ENCODE measurements at regions not wholly inside any gene's neighbourhood (a gene's known extent, or its start where the extent isn't known, plus 50 kb on each side); places are given as distances from the start of the nearest gene placed in this dataset.
"Not testable (repeated sequence)": the region's sequence is repeated elsewhere in the genome, so short reads cannot be mapped to it uniquely, and the experiment has no call there.

DNA sequence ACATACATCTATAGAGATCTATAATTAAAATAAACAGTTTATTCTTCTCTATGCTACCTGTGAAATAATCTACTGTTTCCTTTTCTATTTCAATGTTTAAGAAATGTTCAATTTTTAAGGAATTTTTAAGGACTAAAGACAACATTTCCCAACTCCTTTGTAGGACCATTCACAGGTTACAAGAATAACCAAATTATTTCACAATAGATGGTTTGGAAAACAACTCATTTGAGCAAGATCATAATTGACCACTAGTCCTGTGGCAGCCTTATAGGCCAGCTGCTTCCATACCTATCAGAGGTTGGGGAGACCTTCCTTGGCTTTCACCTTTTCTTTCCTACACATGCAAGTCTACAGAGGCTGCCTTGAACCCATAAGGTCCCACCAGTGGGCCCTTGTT lies 193.7 kb downstream of the TTC39B start:
- DNase-seq = no peak

DNA sequence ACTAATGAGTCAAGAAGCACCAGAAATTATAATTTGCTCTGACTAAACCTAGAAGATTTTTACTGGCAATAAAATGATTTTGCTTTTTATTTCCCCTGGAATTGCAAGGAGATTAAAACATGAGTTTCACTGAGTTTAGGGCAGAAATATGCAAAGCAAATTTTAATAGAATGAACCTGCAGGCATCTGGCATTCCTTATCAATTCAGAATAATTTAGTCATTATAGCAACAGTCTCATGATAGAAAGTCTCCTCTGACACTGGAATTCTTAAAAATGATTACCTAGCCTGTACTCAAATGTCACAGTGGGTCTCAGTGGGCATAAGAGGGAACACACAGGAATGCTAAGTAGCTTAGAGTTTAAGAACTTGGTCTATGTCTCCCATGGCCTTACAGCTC lies 195.9 kb downstream of the TTC39B start:
- no peak for DNase-seq

DNA sequence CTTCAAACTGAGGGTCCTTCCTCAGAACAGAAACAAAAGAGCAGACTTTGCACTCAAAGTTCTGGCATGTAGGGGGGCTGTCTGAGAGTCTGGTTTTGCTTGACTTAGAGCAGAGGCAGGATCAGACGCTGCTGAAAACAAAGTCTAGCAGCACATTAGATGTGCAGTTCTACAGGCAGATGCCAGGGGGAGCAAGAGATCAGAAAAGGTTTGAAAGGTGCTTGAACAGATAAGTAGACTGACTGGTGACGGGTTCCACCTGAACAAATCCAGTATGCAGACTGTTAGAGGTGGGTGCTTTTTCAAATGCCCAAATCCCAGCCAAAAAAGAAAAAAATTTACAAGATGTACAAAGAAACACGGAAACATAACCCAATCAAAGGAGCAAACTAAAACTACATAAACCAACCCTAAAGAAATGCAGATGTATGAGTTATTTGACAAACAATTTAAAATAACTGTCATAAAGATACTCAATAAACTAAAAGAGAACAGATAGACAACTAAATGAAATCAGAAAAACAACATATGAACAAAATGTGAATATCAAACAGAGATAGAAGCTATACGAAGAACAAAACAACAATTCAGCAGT lies 194.7 kb upstream of the FREM1 start:
- no peak for DNase-seq

DNA sequence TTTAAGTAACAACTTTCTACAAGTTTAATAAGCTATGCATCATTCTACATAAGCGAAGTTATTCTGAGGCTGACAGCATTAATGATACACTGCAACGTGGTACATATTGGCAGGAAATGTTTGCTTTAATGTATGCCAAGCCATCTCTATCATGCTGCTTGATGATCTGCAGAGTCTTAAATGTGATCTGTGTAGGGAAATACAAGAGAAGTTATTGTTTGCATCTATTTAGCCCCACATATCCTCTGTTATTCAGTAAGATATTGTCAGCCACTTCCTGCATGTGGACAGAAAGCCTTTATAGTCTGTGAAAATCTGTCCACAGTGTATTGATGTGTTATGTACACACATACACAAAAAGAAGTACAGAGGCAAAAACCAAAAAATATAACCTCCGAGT lies 193.1 kb upstream of the FREM1 start:
- no peak for DNase-seq

DNA sequence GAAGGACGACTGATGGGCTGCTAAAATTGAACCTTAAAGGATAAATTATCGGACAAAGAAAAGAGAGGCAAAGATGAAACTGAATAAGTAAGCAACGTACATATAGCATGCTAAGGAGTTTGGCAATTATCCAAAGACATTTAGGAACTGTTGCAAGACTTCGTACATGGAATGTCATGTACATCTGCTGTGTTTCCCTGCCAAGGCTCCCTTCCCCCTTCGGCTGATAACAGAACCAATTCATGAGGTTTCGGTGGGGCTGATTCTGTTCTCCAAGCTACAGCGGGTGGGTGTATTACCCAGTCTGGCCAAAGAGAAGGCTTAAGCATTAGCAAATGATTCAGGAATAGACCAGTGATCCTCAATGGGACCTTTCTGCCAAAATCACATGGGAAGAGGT lies 190.9 kb upstream of the FREM1 start:
- DNase-seq = no peak

DNA sequence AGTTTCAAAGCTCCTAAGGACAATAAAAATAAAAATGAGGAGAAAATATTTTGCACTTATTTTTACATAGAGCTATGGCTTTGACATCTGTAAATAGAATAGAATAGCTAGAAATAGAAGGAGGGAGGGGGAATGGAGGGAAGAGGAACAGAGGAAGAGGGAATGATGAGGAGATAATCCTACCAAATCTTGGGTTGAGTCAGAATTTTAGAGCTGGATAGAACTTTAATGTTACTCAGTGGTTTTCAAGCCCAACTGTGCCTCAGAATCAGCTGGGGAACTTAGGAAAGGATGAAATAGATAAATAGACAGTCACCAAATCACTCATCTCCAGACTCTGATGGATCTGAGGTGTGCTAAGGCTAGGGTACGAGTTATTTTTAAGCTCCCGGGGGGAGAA lies 190.3 kb upstream of the FREM1 start:
- no peak for DNase-seq

DNA sequence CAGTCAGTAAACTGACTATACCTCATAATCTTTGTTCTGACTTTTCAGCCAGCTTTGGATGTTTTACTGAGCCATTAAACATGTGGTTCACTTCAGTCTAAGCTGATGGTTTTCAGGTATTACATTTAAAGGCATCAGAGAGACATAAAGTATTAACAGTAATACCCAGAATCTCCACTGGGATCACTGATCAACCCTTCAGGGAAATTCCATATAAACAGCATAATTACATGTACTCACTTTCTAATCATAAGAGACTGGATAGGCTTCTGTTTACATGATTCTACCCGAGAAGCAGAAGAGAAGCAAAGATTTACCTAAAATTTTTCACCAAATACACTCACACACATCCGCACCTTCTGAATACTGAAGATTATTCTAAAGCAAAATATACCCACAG lies 186.7 kb upstream of the FREM1 start:
- DNase-seq = no peak

DNA sequence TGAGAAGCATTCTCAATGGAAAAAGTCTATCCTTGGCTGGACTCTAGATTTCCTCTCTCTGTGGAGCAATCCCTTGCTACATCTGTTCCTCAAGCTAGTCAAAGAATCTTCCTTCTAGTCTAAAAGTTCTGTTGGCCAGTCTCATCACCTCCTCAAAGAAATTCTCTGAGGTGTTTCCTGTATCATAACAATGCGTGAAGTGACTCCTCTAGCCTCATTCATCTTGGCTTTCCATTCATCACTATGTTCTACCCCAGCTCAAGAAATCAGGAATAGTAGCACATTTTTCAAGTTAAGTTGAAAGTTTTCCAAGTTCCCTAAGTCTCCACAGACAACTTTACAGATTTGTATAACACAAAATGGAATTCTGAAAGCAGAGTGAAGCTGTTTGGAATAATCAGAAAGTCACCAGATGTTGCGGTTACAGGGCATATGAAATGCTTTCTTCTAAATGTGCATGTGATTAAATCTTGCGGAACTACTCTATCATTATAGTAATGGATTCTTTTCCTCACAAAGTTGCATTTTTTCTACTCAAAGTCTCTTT lies 176.6 kb upstream of the FREM1 start:
- no peak for DNase-seq

DNA sequence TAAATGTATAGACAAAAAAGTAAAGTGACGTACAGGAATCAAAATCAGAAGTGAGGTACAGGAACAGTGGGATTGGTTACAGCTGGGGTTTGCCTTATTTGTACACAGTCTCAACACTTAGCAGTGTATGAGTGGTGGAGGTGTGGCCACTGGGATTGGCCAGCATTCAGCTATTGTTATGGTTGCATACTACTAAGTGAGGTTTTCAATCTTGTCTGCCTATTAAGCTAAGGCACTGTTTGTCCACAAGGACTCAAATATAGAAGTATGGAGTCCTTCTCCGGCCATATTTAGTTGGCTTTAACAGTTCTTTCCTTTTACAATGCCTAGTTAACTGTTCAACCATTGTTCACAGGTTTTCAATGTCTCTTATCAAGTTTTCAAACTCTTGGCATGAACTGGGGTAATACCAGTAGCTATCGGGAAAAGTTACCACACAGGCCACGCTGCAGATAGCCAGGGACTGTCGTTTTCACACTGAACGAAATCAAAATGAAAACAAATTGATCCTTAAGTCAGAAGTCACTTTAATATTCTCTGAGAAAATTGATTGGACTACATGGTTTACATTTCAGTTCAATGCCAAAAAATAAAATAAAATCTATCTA lies 176.0 kb upstream of the FREM1 start:
- DNase-seq = no peak

DNA sequence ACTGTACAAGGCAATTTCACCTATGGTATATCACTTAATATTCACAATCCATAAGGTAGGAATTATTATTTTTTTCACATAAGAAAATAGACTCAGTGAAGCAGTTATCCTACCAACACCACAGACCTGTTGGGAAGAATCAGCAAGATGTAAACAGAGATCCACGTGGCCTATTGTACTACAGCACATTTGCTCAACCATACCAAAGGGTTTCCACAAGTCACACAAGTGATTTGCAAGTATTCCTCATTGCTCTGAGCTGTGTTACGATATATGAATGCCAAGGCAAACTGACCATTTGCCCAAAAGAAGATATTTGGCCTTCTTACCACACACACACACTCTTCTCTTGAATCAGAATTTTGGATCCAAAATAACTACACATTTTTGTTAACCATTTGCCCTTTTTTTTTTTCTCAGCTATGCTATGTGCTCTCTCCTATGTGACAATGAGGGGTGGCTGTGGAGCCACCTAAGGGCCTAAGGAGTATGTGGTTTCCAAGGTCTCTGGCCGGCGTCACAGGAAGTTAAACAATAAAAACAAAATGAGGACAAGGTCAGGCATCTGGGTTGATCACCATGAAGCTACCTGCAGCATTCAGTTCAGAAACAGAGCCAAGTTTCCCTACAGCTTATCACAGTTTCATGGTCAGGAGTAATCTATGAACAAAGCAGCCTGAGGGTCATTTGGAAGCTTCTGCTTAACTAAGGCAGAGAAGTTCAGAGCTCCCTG lies 171.0 kb upstream of the FREM1 start:
- DNase-seq = no peak

DNA sequence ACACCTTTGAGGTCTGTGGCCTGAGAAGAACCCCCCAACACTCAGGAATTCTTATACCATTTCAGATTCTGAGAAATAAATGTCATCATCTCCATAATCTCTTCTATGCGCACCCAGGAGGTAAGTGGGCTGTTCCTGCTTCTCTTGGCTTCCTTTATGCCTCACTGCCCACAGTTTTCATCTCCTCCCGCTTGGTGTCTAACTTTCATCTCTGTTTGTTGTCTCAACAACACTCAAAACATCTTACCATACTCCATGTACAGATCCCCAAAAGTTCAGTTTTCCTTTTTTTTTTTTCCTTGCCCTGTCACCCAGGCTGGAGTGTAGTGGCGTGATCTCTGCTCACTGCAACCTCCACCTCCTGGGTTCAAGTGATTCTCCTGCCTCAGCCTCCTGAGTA lies 170.2 kb upstream of the FREM1 start:
- no peak for DNase-seq

DNA sequence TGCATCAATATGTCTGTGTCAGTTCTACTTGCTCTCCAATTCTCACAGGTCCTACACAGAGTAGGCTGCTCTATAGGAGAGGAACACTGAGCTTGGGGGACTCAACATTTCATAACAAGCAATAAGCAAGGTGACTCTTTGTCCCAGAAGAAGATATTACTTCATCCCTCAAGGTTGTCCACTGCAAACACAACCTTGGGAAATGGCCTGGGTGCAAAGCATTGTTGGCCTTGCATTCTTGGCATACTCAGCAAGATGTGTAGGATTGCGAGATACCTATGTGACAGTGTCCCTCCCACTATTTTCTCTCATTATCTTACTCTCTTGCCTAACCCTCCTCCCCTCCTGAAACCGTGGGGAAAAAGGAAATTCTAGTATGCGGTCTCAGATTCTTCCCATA lies 169.8 kb upstream of the FREM1 start:
- no peak for DNase-seq

DNA sequence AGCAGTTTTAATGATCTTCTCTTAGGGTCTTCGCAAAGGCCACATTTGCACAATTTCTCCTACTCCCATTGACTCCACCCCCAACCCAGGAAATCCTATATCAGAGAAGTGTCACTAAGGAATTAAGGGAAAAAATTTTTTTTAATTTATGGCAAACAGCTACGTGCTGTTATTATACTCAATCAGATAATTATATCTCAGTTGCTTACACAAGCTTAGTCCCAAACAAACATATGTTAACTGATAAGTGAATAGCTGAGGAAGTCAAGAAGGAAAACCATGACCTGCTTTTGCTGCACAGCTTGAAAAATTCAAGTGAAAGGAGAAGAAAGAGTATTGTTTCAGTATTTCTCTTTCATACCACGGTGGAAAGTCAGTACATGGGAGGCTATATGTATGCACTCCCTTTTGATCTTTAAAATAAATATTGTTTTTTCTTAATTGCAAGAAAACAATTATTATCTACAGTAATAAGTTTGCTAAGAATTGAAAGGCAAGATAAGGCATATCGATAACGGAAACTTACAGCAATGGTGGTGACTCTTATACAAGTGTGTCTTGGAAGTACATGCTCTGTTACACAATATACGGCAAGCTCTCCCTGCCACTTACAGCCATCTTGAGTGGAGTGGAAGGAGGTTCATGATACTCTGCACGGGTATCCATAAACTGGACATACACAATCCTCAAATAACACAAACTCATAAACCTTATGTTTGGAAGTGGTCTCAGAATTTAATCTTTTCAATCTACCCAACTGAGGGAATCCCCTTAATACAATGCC lies 167.9 kb upstream of the FREM1 start:
- no peak for DNase-seq

DNA sequence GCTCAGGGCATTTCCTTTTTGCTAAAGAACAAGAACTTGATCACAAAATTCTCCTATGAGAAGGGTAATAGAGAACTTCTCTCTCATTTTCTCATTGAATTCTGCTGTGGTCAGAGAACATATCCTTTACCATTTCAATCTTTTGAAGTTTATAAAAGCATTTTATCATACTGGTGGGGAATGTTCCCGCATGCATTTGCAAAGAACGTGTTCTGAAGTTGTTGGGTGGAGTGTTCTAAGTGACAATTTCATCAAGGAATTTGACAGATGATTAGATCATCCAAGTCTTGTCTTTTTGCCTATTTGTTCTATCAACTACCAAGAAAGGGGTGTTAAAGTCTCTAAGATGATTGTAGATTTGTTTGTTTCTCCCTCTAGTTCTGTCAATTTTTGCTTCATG lies 163.4 kb upstream of the FREM1 start:
- no peak for DNase-seq

DNA sequence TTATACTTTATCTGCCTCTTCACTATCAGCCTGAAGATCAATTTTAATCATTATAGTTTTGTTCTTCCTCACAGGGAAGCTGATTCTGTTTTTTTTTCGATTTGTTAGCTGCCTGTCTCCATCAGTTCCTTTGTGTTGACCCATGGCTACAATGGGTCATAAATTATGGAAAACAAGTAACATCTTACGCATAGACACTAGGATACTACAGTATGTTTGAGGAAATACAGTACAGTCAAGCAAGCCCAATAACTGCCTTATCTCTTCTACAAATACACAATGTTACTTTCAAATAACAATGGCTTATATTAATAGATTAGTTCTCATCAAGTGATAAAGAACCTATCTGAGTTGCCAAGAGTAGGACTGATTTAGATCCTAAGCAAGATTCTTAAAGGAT lies 160.5 kb upstream of the FREM1 start:
- DNase-seq = no peak

DNA sequence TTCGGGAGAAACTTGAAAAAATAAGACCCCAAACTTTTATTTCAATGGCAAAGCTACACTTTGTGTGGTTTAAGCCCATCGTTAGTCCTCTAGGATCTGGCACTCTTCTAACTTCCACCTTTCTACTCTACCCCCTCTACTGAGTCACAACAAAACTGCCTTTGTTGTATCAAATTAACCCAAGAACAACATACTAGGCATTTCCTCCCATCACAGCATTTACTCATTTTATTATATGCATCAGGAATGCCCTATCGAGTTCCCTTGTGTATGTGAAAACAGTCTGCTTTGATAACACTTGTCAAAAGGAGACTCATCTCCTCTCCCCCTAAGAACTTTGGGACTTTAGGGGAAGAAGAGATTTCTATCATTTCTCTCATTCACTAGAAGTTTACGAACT lies 158.9 kb upstream of the FREM1 start:
- DNase-seq = no peak

DNA sequence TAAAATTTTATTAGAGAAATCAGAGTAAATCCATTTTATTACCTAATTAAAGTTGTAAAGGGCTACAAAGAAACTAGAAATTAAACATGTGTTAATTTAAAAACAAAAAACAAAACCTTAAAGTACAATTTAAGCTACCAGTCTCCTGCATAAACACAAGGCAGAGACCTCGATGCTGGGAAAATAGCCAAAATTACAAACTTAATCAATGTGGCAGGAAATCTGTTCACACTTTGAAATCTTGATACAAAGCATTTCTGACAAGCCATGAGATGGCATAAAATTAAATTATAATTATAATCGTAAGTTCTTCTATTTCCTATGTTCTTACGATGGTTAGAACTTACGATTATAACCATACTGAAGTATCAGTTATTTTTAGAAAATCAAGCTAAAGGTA lies 158.0 kb upstream of the FREM1 start:
- no peak for DNase-seq

DNA sequence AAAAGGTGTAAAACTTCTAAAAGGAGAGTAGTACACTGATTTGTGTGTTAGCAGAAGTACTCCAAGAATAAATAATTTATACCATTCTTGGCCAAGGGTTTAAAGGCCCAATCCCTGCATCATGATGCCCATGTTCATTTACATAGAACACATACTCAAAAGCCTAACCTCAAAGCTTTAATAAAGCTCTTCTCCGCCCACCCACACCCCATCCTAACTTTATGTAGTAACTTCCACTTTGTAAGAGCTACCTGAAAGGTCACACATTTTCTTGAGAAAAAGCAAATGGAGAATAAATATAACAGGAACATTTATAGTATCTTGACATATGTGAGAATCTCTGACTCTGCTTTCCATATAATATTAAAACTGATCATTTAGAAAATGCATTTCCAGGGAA lies 148.8 kb upstream of the FREM1 start:
- no peak for DNase-seq

DNA sequence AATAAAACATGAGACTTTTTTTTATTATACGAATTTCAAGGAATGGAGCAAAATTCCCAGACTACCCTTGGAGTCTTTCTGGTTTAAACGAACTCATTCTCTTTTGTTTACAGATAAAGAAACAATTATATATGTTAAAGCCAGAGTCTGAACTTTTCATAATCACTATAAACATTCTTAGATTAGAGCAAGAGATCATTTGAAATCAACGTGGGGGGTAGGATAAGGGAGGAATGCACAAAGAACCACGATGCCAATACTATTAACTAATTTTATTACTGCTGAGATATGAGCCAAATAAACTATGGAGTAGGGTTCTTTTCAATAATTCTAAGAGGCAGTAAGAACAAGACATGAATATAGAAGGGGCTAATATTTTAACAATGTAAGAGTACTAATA lies 148.0 kb upstream of the FREM1 start:
- no peak for DNase-seq

DNA sequence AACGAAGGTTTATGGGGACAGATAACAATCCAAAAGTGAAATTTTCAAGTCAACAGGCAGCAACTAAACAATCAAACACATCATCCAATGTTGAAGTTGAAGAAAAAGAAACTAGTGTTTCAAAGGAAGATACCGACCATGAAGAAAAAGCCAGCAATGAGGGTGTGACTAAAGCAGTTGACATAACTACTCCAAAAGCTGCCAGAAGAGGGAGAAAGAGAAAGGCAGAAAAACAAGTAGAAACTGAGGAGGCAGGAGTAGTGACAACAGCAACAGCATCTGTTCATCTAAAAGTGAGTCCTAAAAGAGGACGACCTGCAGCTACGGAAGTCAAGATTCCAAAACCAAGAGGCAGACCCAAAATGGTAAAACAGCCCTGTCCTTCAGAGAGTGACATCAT lies 145.1 kb upstream of the FREM1 start:
- not testable (repeated sequence) for DNase-seq

DNA sequence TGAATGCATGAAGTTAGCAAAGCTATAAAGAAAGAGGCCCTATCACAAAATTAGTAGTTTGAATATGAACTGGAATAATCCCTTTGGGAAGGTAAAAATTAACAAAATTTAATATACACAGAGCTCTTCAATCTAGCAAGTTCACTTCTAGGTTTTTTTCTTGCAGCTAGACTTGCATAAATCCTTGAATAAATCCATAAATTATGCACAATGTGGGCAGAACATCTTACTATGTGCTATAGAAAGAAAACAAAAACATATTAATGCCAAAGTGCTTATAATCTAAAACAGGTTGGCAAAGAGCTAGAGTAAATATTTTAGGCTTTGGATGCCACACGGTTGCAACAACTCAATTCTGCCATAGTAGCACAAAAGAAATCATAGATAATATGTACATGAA lies 138.5 kb upstream of the FREM1 start:
- DNase-seq = no peak

DNA sequence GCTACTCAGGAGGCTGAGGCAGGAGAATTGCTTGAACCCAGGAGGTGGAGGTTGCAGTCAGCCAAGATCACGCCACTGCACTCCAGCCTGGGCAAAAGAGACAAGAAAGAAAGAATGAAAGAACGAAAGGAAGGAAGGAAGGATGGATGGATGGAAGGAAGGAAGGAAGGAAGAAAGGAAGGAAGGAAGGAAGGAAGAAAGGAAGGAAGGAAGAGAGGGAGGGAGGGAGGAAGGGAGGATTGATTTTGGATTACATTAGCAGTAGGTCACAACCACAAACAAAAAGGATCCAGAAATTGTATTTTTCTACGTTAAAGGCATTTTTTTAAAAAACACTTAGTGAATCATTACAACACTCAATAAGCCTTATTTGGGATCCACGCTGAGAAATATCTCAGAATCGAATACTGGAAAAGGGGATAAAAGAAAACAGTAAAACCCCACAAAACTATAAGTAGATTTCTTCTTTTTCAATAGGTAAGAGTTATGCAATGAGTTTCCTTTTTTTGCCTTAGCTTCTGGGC lies 136.9 kb upstream of the FREM1 start:
- DNase-seq = no peak

DNA sequence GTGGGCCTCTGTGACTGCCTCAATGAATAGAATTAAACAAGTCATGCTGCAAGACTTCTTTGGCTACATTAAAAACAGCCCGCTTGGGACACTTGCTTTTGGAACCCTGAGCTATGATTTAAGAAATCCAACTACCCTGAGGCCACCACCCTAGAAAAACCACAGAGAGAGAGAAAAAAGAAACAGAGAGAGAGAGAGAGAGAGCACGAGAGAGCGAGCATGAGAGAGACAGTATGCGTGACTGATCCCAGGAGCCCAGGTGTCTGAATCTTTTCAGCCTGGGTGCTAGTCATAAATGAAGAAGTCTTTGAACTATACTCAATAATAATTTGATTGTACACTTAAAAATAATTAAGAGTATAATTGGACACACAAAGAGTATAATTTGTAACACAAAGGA lies 123.1 kb upstream of the FREM1 start:
- no peak for DNase-seq

All from activated T-cell treated with anti-CD3 and anti-CD28 coated beads, Interleukin-2, amount 50 U/mL, for 1 hour (primary cell).